AG09319 (cell line): ENCODE measurements at regions not wholly inside any gene's neighbourhood (a gene's known extent, or its start where the extent isn't known, plus 50 kb on each side); places are given as distances from the start of the nearest gene placed in this dataset.

ENCODE experiments used
- DNase-seq: peaks from one replicate; pipeline ENCODE4 v3.0.0-alpha.2; 2010; ENCODE audit warnings: low read depth; ENCODE audit errors: extremely low read depth
- CTCF ChIP-seq: IDR thresholded peaks from 2 replicates; pipeline ENCODE4 v1.5.1; 2011; ENCODE audit warnings: low read depth, mild to moderate bottlenecking, inconsistent platforms, low read length, moderate library complexity

- TF ChIP-seq CTCF = no peak
- DNase-seq = no peak
Observed at GRCh38 chr20:24385547-24385946, 83.9 kb upstream of the SYNDIG1 start.

DNA sequence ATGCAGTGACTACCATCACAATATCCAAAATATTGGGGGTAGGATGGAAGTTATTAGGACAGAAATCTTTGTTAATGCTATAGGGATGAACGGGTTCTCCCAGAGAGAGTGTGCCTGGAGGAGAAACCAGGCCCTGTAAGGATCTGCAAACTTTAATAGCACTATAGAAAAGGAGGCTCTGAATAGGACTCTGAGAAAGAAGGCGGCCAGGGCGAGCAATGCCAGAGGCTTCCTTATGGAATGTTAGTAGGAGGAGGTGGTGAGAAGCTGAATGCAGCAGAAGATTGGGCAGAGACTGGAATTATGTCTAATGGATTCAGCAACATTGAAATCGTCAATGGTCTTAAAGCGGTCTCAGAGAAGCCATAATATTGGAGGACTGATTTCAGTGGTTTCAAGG lies 84.6 kb upstream of the SYNDIG1 start:
- no peak for TF ChIP-seq CTCF
- DNase-seq = no peak

GRCh38 chr20:24382743-24383142 lies 86.7 kb upstream of the SYNDIG1 start:
- DNase-seq = no peak
- no peak for TF ChIP-seq CTCF

- no peak for DNase-seq
Observed at GRCh38 chr20:24382331-24382730, 87.1 kb upstream of the SYNDIG1 start.

DNA sequence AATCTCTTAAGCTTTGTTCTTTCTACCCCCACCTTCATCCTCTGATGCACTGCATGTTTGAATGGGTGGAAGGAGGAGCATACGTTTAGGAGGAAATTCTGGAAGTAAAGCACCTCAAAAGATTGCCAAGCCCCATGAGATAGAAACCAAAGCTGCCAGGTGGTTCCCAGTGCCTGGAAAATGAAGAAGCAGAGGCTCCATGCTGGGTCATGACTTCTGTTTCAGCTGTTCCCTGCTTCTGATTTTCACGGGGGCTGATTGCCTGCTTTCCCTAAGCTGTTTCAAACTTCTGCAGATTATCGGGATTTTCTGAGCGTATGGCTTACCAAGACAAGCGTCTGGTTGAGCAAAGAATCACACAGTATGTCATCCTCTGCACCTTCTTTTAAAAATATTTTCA lies 87.5 kb upstream of the SYNDIG1 start:
- no peak for TF ChIP-seq CTCF
- no peak for DNase-seq

More at GRCh38 chr20:24382331-24382730, 87.1 kb upstream of the SYNDIG1 start:
- no peak for TF ChIP-seq CTCF

- no peak for TF ChIP-seq CTCF
- DNase-seq = no peak
Observed at GRCh38 chr20:24379484-24379927, 89.9 kb upstream of the SYNDIG1 start.

DNA sequence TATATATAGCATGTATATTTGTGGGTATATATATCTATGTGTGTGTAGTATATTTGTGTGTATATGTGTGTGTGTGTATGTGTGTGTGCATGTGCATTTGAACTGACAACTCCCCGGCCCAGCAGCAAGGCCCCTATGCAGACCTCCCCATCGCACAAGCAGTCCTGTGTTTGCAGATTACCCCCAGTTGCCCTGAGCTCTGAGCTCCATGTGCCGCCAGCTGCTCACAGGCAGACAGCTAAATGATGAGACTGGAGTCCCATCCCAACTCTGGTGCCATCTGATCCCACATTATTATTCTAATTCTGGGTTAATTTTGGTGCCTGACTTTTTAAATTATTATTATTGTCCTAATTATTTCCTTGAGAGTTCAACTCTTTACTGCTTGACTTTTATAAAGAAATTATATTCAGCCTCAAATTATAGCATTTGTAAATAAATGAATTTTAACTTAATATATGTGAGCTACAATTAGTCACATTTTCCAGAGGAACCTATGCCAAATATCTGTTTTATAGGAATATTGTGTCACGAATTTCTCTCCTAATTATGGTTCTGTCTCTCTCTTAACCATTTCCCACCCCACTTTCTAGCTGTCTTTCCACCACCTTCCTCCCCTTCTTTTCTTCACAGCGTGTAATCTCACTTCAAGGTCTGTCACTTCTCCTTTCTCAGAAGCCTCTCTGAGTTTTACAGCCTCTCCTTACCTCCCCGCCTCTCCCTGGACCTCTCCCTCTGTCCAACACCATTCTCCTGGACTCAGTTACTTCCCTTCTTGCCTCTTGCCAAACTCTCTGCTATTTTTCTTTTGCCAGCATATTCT lies 90.6 kb upstream of the SYNDIG1 start:
- no peak for TF ChIP-seq CTCF
- no peak for DNase-seq
